GM18505 (cell line): ENCODE measurements at regions not wholly inside any gene's neighbourhood (a gene's known extent, or its start where the extent isn't known, plus 50 kb on each side); places are given as distances from the start of the nearest gene placed in this dataset.

Experiments
- ATAC-seq: cut with Tn5 transposase; IDR thresholded peaks from one replicate; pipeline ENCODE4 v1.9.1; 2021; ENCODE audit not compliant: unreplicated experiment
- POLR2A ChIP-seq: IDR thresholded peaks from 4 replicates; pipeline ENCODE4 v1.6.1; 2011; ENCODE audit warnings: borderline replicate concordance; ENCODE audit not compliant: insufficient read depth, insufficient read length; ENCODE audit errors: extremely low read depth

DNA sequence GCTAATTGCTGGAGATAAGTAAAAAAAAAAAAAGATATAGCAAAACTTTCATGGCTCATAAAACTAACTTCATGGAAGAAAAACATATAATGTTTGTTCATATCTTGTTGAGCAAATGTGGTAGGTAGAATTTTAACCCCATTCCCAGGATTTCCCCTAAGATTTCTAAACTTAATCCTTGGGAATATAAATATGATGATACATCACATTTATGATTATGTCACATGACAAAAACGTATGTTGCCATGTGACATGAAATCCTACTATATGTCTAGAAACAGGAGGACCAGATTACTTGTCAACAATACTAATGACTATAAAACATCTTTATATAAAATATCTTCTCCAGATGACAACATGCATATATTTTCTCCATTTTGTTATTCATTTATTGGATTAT lies 679.0 kb upstream of the LRRC4C start:
- no peak for ATAC-seq
- no peak for TF ChIP-seq POLR2A

DNA sequence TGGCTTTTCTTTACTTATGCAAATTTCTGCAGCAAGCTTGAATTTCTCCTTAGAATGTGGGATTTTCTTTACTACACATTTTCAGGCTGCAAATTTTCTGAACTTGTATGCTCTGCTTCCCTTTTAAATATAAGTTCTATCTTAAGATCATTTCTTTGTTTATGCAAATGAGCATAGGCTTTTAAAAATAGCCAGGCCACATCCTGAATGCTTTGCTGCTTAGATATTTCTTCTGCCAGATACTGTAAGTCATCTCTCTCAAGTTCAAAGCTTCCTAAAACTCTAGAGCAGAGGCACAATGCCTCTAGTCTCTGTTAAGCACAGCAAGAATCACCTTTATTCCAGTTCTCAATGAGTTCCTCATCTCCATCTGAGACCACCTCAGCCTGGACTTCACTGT lies 685.9 kb upstream of the LRRC4C start:
- no peak for TF ChIP-seq POLR2A
- no peak for ATAC-seq

DNA sequence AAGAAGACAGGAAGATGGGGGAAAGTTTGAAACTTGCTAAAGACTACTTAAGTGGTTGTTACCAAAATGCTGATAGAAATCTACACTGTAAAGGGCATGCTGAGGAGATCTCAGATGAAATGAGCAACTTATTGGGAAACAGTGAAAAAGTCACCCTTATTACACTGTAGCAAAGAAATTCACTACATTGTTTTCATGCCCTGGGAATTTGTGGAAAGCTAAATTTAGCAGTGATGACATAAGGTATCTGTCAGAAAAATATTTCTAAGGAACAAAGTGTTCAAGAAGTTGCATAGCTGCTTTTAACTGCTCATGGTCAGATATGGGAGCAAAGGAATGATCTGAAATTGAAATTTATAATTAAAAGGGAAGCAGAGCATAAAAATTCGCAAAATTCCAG lies 702.4 kb upstream of the LRRC4C start:
- TF ChIP-seq POLR2A: no peak
- no peak for ATAC-seq

DNA sequence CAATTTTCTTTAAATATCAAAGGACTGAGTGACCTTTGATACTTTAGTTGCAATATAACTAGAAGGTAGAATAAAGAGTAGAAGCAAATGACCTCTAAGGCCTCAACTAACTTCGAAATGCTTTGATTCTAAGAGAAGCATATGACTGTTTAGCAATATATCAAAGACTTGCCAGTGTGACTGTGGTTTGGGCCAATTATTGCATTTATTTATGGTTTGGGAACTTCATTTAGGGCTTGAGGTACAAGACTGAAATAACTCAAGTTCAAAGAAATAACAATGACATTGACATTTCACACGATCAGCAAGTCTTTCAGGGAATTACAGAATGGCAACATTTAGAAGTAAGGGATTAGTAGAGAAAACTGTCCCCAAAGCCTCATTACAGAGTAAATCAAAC lies 709.7 kb upstream of the LRRC4C start:
- no peak for TF ChIP-seq POLR2A
- no peak for ATAC-seq

DNA sequence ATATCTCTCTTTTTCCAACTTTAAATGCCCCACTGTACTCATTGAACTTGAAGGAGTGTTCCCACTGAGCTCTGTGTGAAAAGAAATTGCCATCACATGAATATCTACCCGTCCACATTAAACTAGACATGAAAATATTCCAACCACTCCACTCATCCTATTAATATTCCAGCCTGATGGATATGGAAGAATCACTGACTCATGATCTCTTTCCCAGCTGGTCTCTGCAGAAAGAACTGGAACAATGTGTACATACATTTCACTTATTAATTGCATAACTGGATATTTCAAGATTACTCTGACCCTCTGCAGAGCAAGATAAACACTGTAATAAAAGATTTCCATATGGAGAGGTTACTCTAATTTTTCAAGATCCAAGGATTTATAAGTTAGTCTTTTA lies 711.1 kb upstream of the LRRC4C start:
- no peak for ATAC-seq
- TF ChIP-seq POLR2A: no peak

DNA sequence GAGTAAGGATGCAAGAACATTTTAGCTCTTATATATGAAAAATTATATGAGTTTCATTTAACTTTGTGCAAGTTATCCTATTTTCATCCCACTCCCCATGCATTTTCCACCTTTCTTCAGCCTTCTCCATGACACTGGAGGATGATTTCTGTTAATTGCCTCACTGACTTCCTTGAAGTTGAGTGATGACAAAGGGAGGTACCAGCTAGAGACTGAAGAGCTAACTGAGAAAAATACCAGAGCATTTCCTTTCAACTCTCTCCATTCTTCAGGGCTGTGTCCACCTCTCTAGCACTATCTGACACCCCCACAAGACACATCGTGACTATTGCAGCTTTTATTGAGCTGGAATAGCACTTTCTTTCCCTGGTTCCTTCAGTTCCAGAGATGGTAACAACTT lies 711.6 kb upstream of the LRRC4C start:
- TF ChIP-seq POLR2A: no peak
- ATAC-seq: no peak

DNA sequence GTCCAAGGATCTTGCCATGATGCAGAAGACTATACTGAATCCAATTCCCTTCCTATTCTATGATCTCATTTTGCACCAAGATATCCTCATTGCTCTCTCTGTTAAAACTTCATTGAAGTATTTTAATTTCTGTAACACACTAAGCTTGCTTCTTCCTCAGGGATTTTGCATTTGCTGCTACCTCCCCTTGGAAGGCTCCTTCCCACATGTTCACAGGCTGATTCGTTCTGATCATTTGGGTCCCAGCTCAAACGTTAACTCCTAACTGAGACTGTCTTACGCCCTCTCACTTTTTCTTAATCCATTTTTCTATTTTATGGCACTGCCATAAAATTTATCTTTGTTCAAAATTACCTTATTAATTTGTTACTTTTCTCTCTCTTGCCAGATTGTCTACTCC lies 713.0 kb upstream of the LRRC4C start:
- no peak for ATAC-seq
- TF ChIP-seq POLR2A: no peak

DNA sequence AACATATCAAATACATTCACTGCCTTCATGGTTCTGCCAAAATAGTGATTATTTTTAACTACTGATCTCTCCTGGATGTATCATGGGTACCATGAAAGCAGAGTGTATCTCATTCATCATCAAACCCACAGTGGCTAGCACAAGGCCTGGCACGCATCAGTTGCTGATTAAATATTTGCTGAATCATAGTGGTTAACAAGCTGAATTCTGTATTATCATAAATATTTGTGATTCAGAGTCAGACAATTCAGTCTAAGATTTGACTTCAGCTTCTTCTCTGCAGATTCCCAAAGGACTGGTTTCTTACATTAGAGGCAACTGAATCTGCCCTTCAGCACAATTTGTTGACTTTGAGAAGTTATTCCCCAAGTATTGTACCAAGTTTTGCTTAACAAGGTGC lies 715.8 kb upstream of the LRRC4C start:
- TF ChIP-seq POLR2A: no peak
- no peak for ATAC-seq

DNA sequence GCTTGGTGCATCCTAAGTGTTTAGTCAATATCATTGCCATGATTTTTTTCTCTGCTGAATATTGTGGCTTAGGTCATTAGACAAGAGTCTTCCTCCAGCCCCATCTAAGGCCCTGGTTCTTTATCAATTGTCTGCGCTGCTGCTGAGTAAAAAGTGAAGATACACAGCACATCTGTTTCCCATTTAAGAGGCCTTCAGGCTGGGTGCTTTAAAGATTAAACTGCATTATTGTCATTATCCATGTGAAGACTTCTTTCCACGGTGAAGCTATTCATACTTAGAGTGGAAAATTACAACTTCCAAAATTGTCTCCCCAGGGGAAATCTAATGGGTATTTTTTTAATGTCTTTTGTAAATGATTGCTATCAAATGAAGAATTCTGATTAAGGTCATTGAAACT lies 719.8 kb upstream of the LRRC4C start:
- TF ChIP-seq POLR2A: no peak
- no peak for ATAC-seq

DNA sequence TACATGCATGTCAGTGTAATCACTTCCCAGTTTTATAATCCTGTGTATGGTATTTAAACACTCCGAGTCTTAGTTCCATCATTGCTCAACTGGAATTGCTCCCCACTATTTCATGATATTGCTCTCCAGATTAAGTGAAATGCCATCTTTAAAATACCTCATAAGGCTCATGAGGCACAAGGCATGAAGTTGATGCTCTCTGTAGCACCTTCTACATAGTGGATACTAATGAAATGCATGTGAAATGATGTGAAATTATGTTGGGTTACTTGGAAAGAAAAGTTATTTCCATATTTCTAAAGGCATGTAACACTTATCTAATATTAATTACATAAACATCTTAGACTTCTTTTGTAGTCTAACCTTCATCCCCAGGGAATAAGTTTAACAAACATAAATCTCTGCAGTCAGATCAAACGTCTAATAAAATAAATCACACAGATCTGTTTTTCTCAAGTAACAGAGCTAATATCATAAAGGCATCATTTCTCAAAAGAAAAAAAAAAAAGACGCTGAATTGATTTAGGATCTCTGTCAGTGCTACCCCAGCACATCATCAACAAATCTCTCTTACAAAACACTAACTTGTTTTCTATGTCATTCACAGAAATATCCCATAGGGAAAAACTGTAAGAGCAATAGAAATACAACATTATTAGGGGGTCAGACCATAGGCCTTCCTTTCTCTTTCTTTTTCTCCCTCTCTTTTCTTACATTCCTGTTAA lies 736.0 kb upstream of the LRRC4C start:
- no peak for ATAC-seq
- TF ChIP-seq POLR2A: no peak

DNA sequence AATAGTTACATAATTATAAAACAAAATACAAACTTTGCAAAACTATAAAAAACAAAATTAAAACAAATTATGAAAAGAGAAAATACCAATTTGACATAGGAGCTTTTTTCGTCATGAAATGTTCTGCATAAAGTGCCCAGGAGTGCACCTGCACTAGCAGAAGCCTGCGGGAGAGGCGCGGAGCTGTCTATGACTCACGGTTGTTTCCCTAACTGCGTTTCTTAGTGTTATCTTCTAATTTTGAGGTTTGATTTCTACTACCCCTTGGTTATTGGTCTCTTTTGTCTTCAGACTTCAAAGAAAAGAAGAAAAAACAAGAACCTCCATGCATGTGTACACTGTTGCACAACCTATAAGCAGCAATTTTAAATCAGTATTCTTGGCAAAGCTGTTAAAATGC lies 740.9 kb upstream of the LRRC4C start:
- ATAC-seq: no peak
- no peak for TF ChIP-seq POLR2A

DNA sequence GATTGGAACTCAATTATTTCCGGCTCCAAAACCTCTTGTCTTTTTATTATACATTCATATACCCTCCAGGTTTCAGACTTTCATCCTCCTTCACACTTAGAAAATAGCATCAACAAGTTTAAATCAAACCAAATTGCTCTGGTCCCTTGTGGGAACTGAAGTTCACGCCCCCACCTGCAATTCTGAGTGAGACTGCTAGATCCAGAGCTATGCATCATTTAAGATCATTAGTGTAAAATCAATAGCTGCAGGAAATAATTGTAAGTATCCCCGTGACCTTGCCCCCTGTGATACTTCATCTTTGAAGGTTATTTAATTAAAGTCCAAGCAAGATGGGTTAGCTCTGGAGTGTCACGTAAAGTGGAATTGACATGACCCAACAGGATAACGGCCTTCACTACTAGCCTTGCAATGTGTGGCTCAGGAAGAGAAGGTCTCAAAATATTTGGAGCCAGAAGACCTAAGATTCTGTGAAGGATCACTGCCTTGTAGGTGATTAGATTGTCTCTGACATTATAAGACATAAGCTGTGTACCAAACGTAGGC lies 742.2 kb upstream of the LRRC4C start:
- TF ChIP-seq POLR2A: no peak
- ATAC-seq: no peak

DNA sequence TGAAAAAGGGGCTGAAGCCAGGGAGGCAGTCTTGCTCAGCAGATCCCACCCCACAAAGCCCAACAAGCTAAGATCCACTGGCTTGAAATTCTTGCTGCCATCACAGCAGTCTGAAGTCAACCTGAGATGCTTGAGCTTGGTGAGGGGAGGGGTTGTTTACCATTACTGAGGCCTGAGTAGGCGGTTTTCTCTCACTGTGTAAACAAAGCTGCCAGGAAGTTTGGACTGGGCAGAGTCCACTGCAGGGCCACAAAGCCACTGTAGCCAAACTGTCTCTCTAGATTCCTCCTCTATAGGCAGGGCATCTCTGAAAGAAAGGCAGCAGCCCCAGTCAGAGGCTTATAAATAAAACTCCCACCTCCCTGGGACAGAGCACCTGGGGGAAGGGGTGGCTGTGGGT lies 746.1 kb upstream of the LRRC4C start:
- ATAC-seq: no peak
- no peak for TF ChIP-seq POLR2A

DNA sequence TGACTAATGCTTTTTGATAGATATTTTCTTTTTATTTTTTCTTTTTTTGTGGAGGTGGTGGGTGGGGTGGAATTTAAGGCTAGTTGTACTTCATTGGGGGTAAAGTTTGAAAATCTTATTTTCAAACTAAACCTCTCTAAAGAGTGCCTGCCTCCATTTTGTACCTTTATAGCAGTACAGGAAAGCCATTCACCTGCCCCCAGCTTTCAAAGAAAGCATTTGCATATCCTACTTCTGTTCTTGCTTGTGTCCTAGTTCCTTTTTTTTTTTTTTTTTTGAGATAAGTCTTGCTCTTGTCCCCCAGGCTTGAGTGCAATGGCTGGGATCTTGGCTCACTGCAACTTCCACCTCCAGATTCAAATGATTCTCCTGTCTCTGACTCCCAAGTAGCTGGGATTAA lies 766.2 kb upstream of the LRRC4C start:
- no peak for TF ChIP-seq POLR2A
- no peak for ATAC-seq

DNA sequence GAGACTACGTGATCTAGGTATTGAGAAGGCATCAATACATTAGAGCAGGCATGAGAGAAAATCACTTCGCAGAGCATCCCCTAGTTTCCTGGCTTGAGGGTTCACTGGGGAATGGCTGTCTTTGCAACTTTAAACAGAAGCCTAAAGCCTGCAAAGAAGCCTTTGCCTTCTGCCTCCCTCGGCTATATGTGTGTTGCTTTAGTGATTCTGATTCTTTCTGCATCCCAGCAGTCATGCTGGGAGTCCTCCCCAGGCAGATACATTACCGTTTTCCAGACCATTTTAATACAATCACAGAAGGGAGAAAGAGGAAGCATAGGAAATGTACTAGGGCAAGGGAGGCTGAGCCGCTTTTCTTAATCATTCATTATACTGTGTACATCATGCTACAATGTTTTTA lies 773.2 kb upstream of the LRRC4C start:
- no peak for TF ChIP-seq POLR2A
- no peak for ATAC-seq
